Hepatocyte (in vitro differentiated cells): ENCODE measurements at regions not wholly inside any gene's neighbourhood (a gene's known extent, or its start where the extent isn't known, plus 50 kb on each side); places are given as distances from the start of the nearest gene placed in this dataset.

Experiments
- DNase-seq: peaks from one replicate; pipeline ENCODE4 v3.0.0-alpha.2; 2016; ENCODE audit warnings: low spot score
- H2AFZ ChIP-seq: fragments of 200-600 bp; sonication (generic); 2 replicates; pipeline ENCODE4 v1.6.0; 2016; ENCODE audit warnings: antibody characterized with exemption, mild to moderate bottlenecking
- H3K27ac ChIP-seq: fragments of 200-600 bp; sonication (generic); 2 replicates; pipeline ENCODE4 v1.5.1; 2016; ENCODE audit warnings: mild to moderate bottlenecking
- H3K27me3 ChIP-seq: fragments of 200-600 bp; sonication (generic); 2 replicates; pipeline ENCODE4 v1.6.1; 2016
- H3K36me3 ChIP-seq: fragments of 200-600 bp; sonication (generic); replicated peaks from 2 replicates; pipeline ENCODE4 v1.5.1; 2016; ENCODE audit warnings: low read depth; ENCODE audit not compliant: insufficient read depth
- H3K4me1 ChIP-seq: fragments of 200-600 bp; sonication (generic); 2 replicates; pipeline ENCODE4 v1.5.1; 2016; ENCODE audit warnings: mild to moderate bottlenecking, moderate library complexity; ENCODE audit not compliant: insufficient read depth
- H3K4me2 ChIP-seq: fragments of 200-600 bp; sonication (generic); 2 replicates; pipeline ENCODE4 v1.6.0; 2016
- H3K4me3 ChIP-seq: fragments of 200-600 bp; sonication (generic); 2 replicates; pipeline ENCODE4 v1.5.1; 2016; ENCODE audit warnings: mild to moderate bottlenecking
- H3K79me2 ChIP-seq: fragments of 200-600 bp; sonication (generic); 2 replicates; pipeline ENCODE4 v1.6.0; 2017; ENCODE audit warnings: mild to moderate bottlenecking
- H3K9me2 ChIP-seq: fragments of 200-600 bp; sonication (generic); replicated peaks from 2 replicates; pipeline ENCODE4 v1.6.0; 2017; ENCODE audit warnings: mild to moderate bottlenecking; ENCODE audit not compliant: insufficient read depth
- H3K9me3 ChIP-seq: fragments of 200-600 bp; sonication (generic); 2 replicates; pipeline ENCODE4 v1.5.1; 2016; ENCODE audit warnings: low read depth, mild to moderate bottlenecking
- H4K20me1 ChIP-seq: fragments of 200-600 bp; sonication (generic); 2 replicates; pipeline ENCODE4 v1.6.0; 2016; ENCODE audit warnings: mild to moderate bottlenecking; ENCODE audit not compliant: insufficient read depth, poor library complexity, severe bottlenecking
- EZH2 ChIP-seq: fragments of 200-600 bp; sonication (generic); IDR thresholded peaks from 2 replicates; pipeline ENCODE4 v1.6.1; 2016; ENCODE audit warnings: antibody characterized with exemption, mild to moderate bottlenecking, borderline replicate concordance
- EZH2phosphoT487 ChIP-seq: fragments of 200-600 bp; sonication (generic); IDR thresholded peaks from one replicate; pipeline ENCODE4 v1.6.1; 2018; ENCODE audit warnings: antibody characterized with exemption, mild to moderate bottlenecking, low read depth, moderate library complexity; ENCODE audit not compliant: unreplicated experiment, severe bottlenecking
- WGBS: methylation state at CpG from one replicate; pipeline ENCODE4 v1.1.6; 2016; ENCODE audit warnings: low lambda C conversion rate; ENCODE audit errors: missing lambda C conversion rate; 5-methylcytosine and 5-hydroxymethylcytosine counted together
- TF ChIP-seq, protein P1 (sequence below): fragments of 200-600 bp; sonication (generic); IDR thresholded peaks from 2 replicates; pipeline ENCODE4 v1.5.1; 2016; ENCODE audit warnings: antibody characterized with exemption, mild to moderate bottlenecking; ENCODE audit not compliant: poor library complexity

- Histone ChIP-seq H3K36me3 (no peaks in the 10 kb centered on the region), H3K27me3 (no peaks in the 10 kb centered on the region), H3K4me2 (no peak overlapping the region), H3K9me2 (no peaks in the 10 kb centered on the region), H3K9me3 (no peaks in the 10 kb centered on the region), H3K27ac (no peak overlapping the region), H2AFZ (no peak overlapping the region), H4K20me1 (no peaks in the 10 kb centered on the region), H3K4me3 (no peak overlapping the region), H3K79me2 (no peaks in the 10 kb centered on the region), H3K4me1 (no peaks in the 10 kb centered on the region)
- no peak for TF ChIP-seq EZH2phosphoT487
- TF ChIP-seq EZH2, result no peak
- TF ChIP-seq, protein P1, sequence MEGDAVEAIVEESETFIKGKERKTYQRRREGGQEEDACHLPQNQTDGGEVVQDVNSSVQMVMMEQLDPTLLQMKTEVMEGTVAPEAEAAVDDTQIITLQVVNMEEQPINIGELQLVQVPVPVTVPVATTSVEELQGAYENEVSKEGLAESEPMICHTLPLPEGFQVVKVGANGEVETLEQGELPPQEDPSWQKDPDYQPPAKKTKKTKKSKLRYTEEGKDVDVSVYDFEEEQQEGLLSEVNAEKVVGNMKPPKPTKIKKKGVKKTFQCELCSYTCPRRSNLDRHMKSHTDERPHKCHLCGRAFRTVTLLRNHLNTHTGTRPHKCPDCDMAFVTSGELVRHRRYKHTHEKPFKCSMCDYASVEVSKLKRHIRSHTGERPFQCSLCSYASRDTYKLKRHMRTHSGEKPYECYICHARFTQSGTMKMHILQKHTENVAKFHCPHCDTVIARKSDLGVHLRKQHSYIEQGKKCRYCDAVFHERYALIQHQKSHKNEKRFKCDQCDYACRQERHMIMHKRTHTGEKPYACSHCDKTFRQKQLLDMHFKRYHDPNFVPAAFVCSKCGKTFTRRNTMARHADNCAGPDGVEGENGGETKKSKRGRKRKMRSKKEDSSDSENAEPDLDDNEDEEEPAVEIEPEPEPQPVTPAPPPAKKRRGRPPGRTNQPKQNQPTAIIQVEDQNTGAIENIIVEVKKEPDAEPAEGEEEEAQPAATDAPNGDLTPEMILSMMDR, result no peak
- WGBS, result 72% methylated on average over 4 of the region's 4 CpGs
- DNase-seq, result peak; percentile 22
Observed at GRCh38 chr14:51552768-51553404, 98.8 kb upstream of the FRMD6 start.

- Histone ChIP-seq H2AFZ (no peak overlapping the region), H4K20me1 (no peaks in the 10 kb centered on the region), H3K27ac (no peak overlapping the region), H3K4me1 (no peaks in the 10 kb centered on the region), H3K4me3 (no peak overlapping the region), H3K79me2 (no peaks in the 10 kb centered on the region), H3K9me3 (no peaks in the 10 kb centered on the region), H3K9me2 (no peaks in the 10 kb centered on the region), H3K4me2 (no peak overlapping the region), H3K36me3 (no peaks in the 10 kb centered on the region), H3K27me3 (no peaks in the 10 kb centered on the region)
- DNase-seq, result no peak
- WGBS, result 88% methylated on average over 8 of the region's 8 CpGs
- TF ChIP-seq, protein P1, result no peak
- no peak for TF ChIP-seq EZH2phosphoT487
- TF ChIP-seq EZH2, result no peak
Observed at GRCh38 chr14:51554339-51554920, 97.3 kb upstream of the FRMD6 start.

- Histone ChIP-seq H3K79me2 (no peaks in the 10 kb centered on the region), H4K20me1 (no peaks in the 10 kb centered on the region), H3K4me2 (no peak overlapping the region), H3K9me3 (no peaks in the 10 kb centered on the region), H2AFZ (no peak overlapping the region), H3K27ac (no peak overlapping the region), H3K36me3 (no peaks in the 10 kb centered on the region), H3K4me3 (no peak overlapping the region), H3K9me2 (no peaks in the 10 kb centered on the region), H3K27me3 (no peaks in the 10 kb centered on the region), H3K4me1 (no peaks in the 10 kb centered on the region)
- TF ChIP-seq, protein P1, result no peak
- TF ChIP-seq EZH2phosphoT487 (no peak), EZH2 (no peak)
- DNase-seq, result no peak
- WGBS, result 90% methylated on average over 2 of the region's 2 CpGs
Observed at GRCh38 chr14:51554953-51555352, 96.8 kb upstream of the FRMD6 start.
